ENCODE measurements at regions not wholly inside any gene's neighbourhood (a gene's known extent, or its start where the extent isn't known, plus 50 kb on each side); places are given as distances from the start of the nearest gene placed in this dataset.

DNA sequence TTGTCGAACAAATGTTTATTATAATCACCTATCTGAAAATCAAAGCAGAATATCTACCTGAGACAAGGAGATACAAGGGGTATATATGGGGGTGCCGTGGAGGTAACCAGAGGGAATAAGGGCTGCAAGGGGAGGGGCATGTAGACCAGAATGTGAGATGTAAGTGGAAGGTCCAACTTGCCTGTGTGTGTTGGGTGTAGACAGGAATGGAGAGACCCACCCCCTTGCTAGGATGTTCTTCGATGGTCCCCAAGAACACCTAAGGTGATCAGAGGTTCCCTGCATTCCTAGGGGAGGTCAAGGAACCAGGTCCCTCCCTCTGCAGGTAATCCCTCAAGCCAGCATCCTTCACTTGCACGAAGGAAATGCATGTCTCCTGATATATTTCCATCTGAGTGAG lies 167.9 kb downstream of the DICER1 start:
- no peaks in the 10 kb centered on the region for H3K27me3 Mint-ChIP-seq (ENCODE audit: unreplicated experiment)

DNA sequence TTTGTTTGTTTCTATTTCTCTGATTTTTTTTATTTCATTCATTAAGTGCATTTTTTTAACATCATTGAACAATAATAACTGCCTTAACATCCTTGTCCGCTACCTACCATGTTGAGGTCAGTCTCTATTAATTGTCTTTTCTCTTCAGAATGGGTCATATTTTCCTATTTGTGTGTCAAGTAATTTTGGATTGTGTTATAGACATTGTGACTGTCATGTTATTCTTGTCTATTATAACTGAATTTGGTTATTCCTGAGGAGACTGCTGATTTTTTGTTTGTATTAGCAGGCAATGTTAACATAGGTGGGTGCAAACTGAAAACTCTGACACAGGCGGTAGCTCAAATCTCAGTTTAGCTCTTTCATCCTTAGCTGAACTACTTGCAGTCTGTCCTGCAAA lies 169.9 kb downstream of the DICER1 start:
- Mint-ChIP-seq H3K9me3 (ENCODE audit: unreplicated experiment) (no peaks in the 10 kb centered on the region), H3K27ac (ENCODE audit: unreplicated experiment) (no peak overlapping the region), H3K36me3 (ENCODE audit: unreplicated experiment) (no peaks in the 10 kb centered on the region), H3K4me1 (ENCODE audit: low read depth, unreplicated experiment) (no peaks in the 10 kb centered on the region), H3K4me3 (ENCODE audit: unreplicated experiment) (no peak overlapping the region), H3K27me3 (ENCODE audit: unreplicated experiment) (no peaks in the 10 kb centered on the region)
- TF ChIP-seq, protein P1, sequence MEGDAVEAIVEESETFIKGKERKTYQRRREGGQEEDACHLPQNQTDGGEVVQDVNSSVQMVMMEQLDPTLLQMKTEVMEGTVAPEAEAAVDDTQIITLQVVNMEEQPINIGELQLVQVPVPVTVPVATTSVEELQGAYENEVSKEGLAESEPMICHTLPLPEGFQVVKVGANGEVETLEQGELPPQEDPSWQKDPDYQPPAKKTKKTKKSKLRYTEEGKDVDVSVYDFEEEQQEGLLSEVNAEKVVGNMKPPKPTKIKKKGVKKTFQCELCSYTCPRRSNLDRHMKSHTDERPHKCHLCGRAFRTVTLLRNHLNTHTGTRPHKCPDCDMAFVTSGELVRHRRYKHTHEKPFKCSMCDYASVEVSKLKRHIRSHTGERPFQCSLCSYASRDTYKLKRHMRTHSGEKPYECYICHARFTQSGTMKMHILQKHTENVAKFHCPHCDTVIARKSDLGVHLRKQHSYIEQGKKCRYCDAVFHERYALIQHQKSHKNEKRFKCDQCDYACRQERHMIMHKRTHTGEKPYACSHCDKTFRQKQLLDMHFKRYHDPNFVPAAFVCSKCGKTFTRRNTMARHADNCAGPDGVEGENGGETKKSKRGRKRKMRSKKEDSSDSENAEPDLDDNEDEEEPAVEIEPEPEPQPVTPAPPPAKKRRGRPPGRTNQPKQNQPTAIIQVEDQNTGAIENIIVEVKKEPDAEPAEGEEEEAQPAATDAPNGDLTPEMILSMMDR (IDR thresholded peaks at IDR 0.05; ENCODE audit: partially characterized antibody, unreplicated experiment) = no peak
- no peak for DNase-seq

More for the DNA sequence above, 167.9 kb downstream of the DICER1 start:
- Mint-ChIP-seq H3K27ac (ENCODE audit: unreplicated experiment) (no peak overlapping the region), H3K4me1 (ENCODE audit: low read depth, unreplicated experiment) (no peaks in the 10 kb centered on the region), H3K36me3 (ENCODE audit: unreplicated experiment) (no peaks in the 10 kb centered on the region), H3K4me3 (ENCODE audit: unreplicated experiment) (no peak overlapping the region), H3K9me3 (ENCODE audit: unreplicated experiment) (no peaks in the 10 kb centered on the region)
- no peak for DNase-seq
- TF ChIP-seq, protein P1 (IDR thresholded peaks at IDR 0.05; ENCODE audit: partially characterized antibody, unreplicated experiment) = no peak

DNA sequence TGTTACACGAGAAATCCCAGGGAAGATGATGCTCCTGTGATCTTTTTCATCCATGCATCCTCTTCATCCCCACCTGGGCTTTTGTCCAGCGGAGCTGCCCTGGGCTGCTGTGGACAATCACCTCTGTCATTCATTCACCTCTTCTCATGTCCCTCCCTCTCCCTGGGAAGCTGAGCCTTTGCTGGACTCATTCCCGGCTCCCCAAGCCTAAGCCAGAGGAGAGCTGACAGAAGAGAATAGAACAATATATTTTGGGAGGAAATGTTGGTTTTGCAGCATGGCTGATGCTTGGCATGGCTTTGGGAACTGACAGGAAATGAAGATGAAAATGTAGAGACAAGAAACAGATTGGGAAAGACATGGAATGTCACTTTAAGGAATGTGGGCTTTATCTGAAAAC lies 177.4 kb downstream of the DICER1 start:
- Mint-ChIP-seq H3K4me1 (ENCODE audit: low read depth, unreplicated experiment) (no peaks in the 10 kb centered on the region), H3K27me3 (ENCODE audit: unreplicated experiment) (peaks cover 2% of the 10 kb centered on the region), H3K36me3 (ENCODE audit: unreplicated experiment) (peaks cover 4% of the 10 kb centered on the region), H3K4me3 (ENCODE audit: unreplicated experiment) (no peak overlapping the region), H3K9me3 (ENCODE audit: unreplicated experiment) (no peaks in the 10 kb centered on the region), H3K27ac (ENCODE audit: unreplicated experiment) (no peak overlapping the region)
- TF ChIP-seq, protein P1 (IDR thresholded peaks at IDR 0.05; ENCODE audit: partially characterized antibody, unreplicated experiment) = no peak
- DNase-seq = no peak

DNA sequence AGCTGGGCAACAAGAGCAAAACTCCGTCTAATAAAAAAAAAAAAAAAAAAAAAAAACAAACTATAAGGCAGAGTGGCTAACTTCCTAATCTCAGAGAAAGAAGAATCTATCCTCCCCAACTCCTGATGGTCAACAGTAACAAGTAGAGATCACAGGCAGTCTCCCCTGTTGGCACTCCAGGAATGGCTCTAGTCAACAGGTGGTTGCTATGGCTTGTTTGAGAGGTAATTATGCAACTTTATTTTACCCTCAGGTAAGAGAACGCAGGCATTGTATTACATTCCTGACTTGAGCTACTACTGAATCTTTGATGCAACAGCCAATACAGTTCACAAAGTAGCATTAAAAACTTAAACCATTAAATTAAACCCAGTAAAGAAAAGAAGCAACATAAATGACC lies 180.3 kb downstream of the DICER1 start:
- DNase-seq = no peak

DNA sequence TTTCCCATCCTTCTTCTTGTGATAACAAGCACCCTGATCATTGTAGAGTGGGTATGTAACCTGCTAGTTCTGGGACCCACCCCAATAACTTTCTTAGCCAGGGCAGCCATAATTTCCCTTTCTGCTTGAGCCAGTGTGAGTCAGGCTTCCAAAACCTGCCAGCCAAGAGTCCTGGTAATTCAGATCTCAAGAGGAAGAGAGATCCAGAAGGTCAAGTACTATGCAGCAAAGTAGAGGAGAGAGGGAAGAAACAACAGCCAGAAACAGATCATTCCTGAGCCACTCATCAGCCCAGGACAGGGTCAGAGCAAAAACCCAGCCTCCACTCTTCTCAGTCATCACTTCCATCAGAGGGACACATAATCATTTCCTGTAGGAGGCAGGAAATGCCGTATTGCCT lies 182.0 kb downstream of the DICER1 start:
- no peak for DNase-seq
- Mint-ChIP-seq H3K4me1 (ENCODE audit: low read depth, unreplicated experiment) (peaks cover 14% of the 10 kb centered on the region), H3K36me3 (ENCODE audit: unreplicated experiment) (no peaks in the 10 kb centered on the region), H3K9me3 (ENCODE audit: unreplicated experiment) (peaks cover 4% of the 10 kb centered on the region), H3K4me3 (ENCODE audit: unreplicated experiment) (no peak overlapping the region), H3K27ac (ENCODE audit: unreplicated experiment) (no peak overlapping the region), H3K27me3 (ENCODE audit: unreplicated experiment) (peaks cover 2% of the 10 kb centered on the region)
- TF ChIP-seq, protein P1 (IDR thresholded peaks at IDR 0.05; ENCODE audit: partially characterized antibody, unreplicated experiment) = no peak

More for the DNA sequence above, 180.3 kb downstream of the DICER1 start:
- no peak overlapping the region for H3K27ac Mint-ChIP-seq (ENCODE audit: unreplicated experiment)
- TF ChIP-seq, protein P1 (IDR thresholded peaks at IDR 0.05; ENCODE audit: partially characterized antibody, unreplicated experiment) = no peak
- H3K36me3 Mint-ChIP-seq (ENCODE audit: unreplicated experiment) = peaks cover 1% of the 10 kb centered on the region
- peaks cover under 1% of the 10 kb centered on the region for H3K9me3 Mint-ChIP-seq (ENCODE audit: unreplicated experiment)
- H3K4me1 Mint-ChIP-seq (ENCODE audit: low read depth, unreplicated experiment) = peaks cover 9% of the 10 kb centered on the region
- H3K4me3 Mint-ChIP-seq (ENCODE audit: unreplicated experiment) = no peak overlapping the region
- H3K27me3 Mint-ChIP-seq (ENCODE audit: unreplicated experiment) = peaks cover 2% of the 10 kb centered on the region

All from glutamatergic neuron (in vitro differentiated cells).